ENCODE measurements at regions not wholly inside any gene's neighbourhood (a gene's known extent, or its start where the extent isn't known, plus 50 kb on each side); places are given as distances from the start of the nearest gene placed in this dataset.
"Not testable (repeated sequence)": the region's sequence is repeated elsewhere in the genome, so short reads cannot be mapped to it uniquely, and the experiment has no call there.

DNA sequence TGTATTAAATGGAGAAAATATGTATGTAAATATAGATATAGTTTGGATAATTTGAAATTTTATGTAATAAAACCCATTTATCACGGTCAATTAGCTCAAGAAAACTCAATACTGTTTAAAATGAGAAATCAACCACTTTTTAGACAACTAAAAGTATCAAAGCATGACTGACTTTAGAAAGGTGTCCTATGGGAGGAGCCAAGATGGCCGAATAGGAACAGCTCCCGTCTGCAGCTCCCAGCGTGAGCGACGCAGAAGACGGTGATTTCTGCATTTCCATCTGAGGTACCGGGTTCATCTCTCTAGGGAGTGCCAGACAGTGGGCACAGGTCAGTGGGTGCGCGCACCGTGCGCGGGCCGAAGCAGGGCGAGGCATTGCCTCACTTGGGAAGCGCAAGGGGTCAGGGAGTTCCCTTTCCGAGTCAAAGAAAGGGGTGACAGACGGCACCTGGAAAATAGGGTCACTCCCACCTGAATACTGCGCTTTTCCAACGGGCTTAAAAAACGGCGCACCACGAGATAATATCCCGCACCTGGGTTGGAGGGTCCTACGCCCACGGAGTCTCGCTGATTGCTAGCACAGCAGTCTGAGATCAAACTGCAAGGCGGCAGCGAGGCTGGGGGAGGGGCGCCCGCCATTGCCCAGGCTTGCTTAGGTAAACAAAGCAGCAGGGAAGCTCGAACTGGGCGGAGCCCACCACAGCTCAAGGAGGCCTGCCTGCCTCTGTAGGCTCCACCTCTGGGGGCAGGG lies 182.8 kb upstream of the NECTIN3 start:
- not testable (repeated sequence) for H3K27me3 ChIP-seq (ENCODE audit: insufficient read depth, low read length); H3K4me1 ChIP-seq (ENCODE audit: insufficient read depth, low read length); H3K4me3 ChIP-seq (ENCODE audit: low read length); H3K9me3 ChIP-seq (ENCODE audit: low read depth, low read length)

DNA sequence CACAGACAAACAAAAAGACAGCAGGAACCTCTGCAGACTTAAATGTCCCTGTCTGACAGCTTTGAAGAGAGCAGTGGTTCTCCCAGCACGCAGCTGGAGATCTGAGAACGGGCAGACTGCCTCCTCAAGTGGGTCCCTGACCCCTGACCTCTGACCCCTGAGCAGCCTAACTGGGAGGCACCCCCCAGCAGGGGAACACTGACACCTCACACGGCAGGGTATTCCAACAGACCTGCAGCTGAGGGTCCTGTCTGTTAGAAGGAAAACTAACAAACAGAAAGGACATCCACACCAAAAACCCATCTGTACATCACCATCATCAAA lies 182.3 kb upstream of the NECTIN3 start:
- H3K27me3 ChIP-seq (ENCODE audit: insufficient read depth, low read length); H3K9me3 ChIP-seq (ENCODE audit: low read depth, low read length); H3K4me1 ChIP-seq (ENCODE audit: insufficient read depth, low read length); H3K4me3 ChIP-seq (ENCODE audit: low read length): not testable (repeated sequence)

DNA sequence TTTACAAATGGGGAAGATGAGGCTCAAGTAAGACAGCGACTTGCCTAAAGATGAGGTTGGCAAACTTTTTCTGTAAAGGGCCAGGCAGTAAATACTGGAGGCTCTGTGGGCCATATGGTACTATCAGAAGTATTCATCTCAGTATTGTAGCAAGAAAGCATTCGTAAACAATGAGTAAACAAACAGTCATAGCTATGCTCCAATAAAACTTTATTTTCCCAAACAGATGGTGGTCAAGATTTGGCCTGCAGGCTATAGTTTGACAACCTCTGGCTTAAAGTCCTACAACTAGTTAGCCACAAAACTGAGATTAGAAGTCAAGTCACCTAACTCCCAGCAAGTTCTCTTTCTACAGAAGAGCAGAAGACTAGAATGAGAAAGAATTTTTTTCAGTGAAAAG lies 177.0 kb upstream of the NECTIN3 start:
- H3K4me3 ChIP-seq (ENCODE audit: low read length), result no peak overlapping the region
- H3K27me3 ChIP-seq (ENCODE audit: insufficient read depth, low read length), result no peaks in the 10 kb centered on the region
- no peaks in the 10 kb centered on the region for H3K4me1 ChIP-seq (ENCODE audit: insufficient read depth, low read length)
- no peaks in the 10 kb centered on the region for H3K9me3 ChIP-seq (ENCODE audit: low read depth, low read length)

DNA sequence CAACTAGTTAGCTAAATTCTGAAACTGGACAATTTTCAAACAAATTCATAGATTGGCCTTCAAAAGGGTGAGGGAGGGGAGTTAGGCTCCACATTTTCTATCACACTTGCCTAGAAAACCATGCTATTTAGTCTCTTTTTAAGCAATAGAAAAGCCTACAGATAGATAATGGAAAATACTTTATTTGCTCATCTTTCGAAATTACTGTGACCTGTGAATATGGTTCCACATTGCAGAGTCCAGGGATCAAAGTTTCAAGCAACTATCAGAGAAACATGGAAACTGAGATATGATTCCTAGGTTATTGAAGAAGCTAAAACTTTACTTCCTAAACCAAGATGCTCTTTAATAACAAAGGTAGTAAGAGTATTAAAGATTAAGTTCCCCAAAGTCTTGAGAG lies 176.6 kb upstream of the NECTIN3 start:
- Histone ChIP-seq H3K4me3 (ENCODE audit: low read length) (no peak overlapping the region), H3K4me1 (ENCODE audit: insufficient read depth, low read length) (no peaks in the 10 kb centered on the region), H3K9me3 (ENCODE audit: low read depth, low read length) (no peaks in the 10 kb centered on the region), H3K27me3 (ENCODE audit: insufficient read depth, low read length) (no peaks in the 10 kb centered on the region)

DNA sequence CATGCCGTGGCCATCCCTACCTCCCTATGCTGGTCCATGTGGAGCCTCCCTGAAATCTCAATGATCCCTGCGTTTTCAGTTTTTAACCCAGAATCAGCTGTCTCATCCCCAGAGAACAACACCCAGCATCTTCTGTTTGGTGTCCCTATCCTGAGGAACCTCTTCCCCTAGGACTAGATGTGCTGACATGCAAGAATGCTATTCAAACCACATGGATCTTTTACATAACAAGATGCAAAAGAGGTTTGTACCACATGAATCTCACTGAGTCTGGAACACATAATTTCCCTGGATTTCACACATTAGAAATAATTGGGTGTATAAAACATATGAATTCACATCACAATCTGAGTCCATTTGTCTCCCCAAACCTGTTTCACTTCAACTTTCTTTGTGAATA lies 174.6 kb upstream of the NECTIN3 start:
- Histone ChIP-seq H3K27me3 (ENCODE audit: insufficient read depth, low read length) (no peaks in the 10 kb centered on the region), H3K9me3 (ENCODE audit: low read depth, low read length) (no peaks in the 10 kb centered on the region), H3K4me3 (ENCODE audit: low read length) (no peak overlapping the region), H3K4me1 (ENCODE audit: insufficient read depth, low read length) (no peaks in the 10 kb centered on the region)

DNA sequence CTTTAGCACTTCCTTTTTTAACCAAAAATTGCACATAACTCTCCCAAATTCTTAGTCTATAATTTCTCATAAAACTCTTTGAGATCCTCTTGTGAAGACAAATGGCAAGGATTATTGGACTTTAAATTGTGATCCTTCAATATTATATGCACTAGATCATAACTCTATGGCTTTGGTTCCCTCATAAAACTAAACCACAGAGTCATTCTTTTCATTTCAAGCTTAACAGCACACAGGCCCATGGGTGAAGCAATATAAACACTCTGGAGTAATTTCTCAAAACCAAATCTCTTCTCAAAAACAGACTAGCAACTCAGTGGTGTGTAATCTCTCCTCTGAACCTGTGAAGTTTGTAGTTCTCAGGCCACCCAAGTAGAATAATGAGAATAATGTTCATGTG lies 171.0 kb upstream of the NECTIN3 start:
- Histone ChIP-seq H3K9me3 (ENCODE audit: low read depth, low read length) (no peaks in the 10 kb centered on the region), H3K4me3 (ENCODE audit: low read length) (no peak overlapping the region), H3K4me1 (ENCODE audit: insufficient read depth, low read length) (no peaks in the 10 kb centered on the region), H3K27me3 (ENCODE audit: insufficient read depth, low read length) (no peaks in the 10 kb centered on the region)

DNA sequence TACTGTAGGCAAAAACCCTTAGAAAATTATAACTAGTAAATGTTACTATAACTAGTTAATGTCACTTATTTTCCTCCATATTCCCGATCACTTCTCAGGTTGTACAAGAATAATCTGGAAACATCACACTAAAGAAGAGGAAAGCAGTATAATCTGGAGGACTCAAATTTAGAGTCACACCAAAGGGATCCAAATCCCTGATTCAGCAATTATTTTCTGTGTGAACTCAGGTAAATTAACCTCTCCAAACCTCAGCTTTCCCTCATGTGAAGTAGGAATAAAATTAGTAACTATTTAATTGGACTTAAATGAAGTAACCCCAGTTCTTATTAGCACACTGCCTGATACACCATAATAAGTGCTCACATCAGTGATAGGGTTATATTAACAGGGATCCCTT lies 170.1 kb upstream of the NECTIN3 start:
- Histone ChIP-seq H3K4me3 (ENCODE audit: low read length) (no peak overlapping the region), H3K27me3 (ENCODE audit: insufficient read depth, low read length) (no peaks in the 10 kb centered on the region), H3K4me1 (ENCODE audit: insufficient read depth, low read length) (no peaks in the 10 kb centered on the region), H3K9me3 (ENCODE audit: low read depth, low read length) (no peaks in the 10 kb centered on the region)

DNA sequence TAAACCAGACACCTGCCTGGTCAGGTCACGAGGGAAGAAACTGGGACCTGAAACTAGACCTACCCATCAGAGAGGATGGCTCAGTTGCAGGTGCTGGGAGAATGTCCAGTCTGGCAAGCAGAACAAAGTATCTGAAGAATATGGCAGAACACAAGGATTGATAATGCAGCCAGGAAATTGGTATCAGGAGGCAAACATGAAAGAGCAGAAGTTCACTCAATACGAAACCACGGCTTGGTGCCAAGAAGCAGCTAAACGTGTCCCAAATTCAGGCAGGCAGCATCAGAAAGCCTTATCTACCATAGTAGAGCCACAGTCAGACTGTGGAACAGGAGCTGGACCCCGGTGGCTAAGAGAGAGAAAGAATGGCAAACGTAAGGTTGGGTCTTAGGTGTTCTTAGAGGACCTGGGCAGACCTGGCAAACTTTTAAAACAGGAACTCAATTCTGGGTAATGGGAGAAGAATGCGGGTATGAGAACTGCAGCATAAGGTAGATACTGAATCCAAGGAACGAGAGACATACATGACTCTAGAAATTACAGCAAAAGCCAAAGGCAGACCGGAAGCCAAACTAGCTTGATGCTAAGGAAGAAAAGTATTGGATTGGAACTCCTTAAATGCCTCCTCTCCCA lies 169.0 kb upstream of the NECTIN3 start:
- Histone ChIP-seq H3K9me3 (ENCODE audit: low read depth, low read length) (no peaks in the 10 kb centered on the region), H3K27me3 (ENCODE audit: insufficient read depth, low read length) (no peaks in the 10 kb centered on the region), H3K4me1 (ENCODE audit: insufficient read depth, low read length) (no peaks in the 10 kb centered on the region), H3K4me3 (ENCODE audit: low read length) (no peak overlapping the region)

DNA sequence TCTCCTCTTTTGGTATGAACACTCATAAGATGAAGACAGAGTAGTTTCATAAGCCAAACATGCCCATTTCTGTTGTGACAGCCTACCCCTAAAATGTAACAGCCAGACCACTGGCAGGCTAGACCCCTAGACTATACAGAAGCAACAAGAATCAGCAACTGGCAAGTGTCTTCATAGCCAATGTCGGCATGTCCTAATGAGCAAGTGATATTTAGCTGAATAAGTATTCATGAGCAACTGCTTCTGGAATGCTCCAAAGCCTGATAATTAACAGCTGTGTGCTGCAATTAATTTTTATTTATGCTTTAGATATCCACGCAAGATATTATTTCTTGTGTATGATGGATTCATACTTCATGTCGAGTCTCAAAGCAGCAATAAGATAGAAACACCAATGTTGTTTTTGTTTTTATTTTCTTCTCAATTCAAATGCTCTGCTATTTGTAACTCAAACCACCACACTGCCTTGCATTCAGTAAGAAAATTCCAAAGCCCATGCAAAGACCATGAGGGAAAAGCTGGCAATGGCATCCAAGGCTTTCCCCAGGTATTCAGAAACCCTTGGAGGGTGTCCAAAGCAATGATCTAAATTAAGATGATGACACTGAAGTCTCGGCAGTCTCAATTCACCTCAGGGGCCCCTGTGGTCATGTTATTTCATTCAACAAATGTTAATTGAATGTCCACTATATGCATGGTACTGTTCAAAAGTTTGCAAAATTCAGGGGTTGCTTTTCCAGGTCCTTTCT lies 167.7 kb upstream of the NECTIN3 start:
- H3K27me3 ChIP-seq (ENCODE audit: insufficient read depth, low read length), result no peaks in the 10 kb centered on the region
- H3K9me3 ChIP-seq (ENCODE audit: low read depth, low read length), result no peaks in the 10 kb centered on the region
- H3K4me3 ChIP-seq (ENCODE audit: low read length), result no peak overlapping the region
- no peaks in the 10 kb centered on the region for H3K4me1 ChIP-seq (ENCODE audit: insufficient read depth, low read length)

DNA sequence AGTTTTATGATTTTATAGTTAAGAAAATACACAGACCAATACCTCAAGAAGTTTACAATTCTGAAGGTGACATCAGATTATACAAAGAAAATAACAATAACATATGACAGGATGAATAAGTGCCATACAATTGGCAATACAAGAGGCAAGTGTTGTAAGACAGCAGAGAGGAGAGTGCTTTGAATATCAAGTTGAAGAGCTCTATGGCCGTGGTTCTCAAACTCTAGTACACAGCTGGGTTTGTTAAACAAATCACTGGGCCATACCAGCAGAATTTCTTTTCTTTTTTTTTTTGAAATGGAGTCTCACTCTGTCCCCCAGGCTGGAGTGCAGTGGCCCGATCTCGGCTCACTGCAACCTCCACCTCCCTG lies 167.1 kb upstream of the NECTIN3 start:
- no peaks in the 10 kb centered on the region for H3K27me3 ChIP-seq (ENCODE audit: insufficient read depth, low read length)
- H3K4me1 ChIP-seq (ENCODE audit: insufficient read depth, low read length), result no peaks in the 10 kb centered on the region
- no peak overlapping the region for H3K4me3 ChIP-seq (ENCODE audit: low read length)

DNA sequence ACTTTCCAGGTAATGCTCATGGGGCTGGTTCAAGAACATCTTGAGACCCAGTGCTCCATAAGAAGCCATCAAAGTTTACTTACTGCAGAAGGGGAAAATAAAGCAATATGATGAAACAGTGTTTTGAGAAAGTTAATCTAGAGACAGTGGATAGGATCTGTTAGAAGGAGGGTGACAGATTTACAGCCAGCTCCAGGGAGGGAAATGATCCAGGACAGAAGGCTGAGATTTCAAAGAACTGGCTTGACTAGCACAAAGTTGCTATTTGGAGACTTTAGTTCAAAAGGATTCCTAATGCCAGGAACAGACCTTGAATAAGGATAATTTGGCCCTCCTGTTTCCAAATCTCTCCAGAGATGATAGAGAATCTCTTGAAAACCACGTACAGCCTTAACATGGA lies 166.5 kb upstream of the NECTIN3 start:
- no peak overlapping the region for H3K4me3 ChIP-seq (ENCODE audit: low read length)
- H3K9me3 ChIP-seq (ENCODE audit: low read depth, low read length), result no peaks in the 10 kb centered on the region

More for the DNA sequence above, 167.1 kb upstream of the NECTIN3 start:
- H3K9me3 ChIP-seq (ENCODE audit: low read depth, low read length), result no peaks in the 10 kb centered on the region

DNA sequence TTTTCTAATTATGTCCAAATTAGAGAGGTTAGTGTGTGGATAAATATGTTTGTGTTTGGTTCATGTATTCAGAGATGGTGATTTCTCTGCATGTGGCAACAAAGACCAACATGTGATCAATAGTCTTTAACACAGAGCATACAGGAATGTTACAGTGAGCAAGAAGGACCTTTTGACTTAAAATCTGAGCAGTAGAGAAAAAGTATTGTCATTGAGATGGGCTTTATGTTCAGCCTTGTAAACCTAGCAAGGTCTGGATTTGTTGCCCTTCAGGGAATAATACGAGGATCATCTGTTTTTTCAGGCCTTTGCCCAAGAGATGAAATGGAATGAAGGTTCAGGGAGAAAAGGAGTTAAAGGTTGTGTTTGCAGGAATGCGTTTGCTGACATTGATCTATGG lies 161.8 kb upstream of the NECTIN3 start:
- no peaks in the 10 kb centered on the region for H3K4me1 ChIP-seq (ENCODE audit: insufficient read depth, low read length)
- no peaks in the 10 kb centered on the region for H3K27me3 ChIP-seq (ENCODE audit: insufficient read depth, low read length)
- H3K4me3 ChIP-seq (ENCODE audit: low read length), result no peak overlapping the region
- H3K9me3 ChIP-seq (ENCODE audit: low read depth, low read length), result no peaks in the 10 kb centered on the region

More for the DNA sequence above, 166.5 kb upstream of the NECTIN3 start:
- no peaks in the 10 kb centered on the region for H3K27me3 ChIP-seq (ENCODE audit: insufficient read depth, low read length)
- H3K4me1 ChIP-seq (ENCODE audit: insufficient read depth, low read length), result no peaks in the 10 kb centered on the region

DNA sequence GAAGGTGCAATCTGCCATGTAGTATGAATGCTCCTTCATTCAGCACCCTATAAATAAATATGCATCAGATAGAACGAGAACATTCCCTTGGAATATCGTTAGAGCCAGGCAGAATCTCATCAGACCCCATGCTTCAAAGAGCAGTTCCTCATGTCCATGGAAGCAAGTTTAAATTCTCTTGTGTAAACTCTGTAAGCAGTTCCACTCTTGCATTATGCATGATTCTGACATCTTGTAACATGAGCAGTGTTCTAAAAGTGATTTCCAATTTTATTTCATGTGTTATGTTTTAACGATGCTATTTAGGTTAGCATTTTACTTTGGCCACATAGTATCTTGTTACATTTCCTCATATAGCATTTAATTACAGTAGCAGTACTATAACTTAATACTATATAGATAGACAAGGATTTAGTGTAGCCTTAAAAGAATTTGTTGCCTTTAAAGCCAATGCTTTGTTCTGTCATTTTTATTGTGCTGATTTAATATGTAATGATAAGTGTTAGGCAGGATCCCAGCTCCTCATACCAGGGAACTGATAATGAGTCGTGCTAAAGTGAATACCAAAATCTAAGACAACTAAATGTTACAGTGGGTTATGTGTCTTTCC lies 161.2 kb upstream of the NECTIN3 start:
- no peaks in the 10 kb centered on the region for H3K4me1 ChIP-seq (ENCODE audit: insufficient read depth, low read length)
- no peak overlapping the region for H3K4me3 ChIP-seq (ENCODE audit: low read length)
- H3K9me3 ChIP-seq (ENCODE audit: low read depth, low read length), result no peaks in the 10 kb centered on the region
- H3K27me3 ChIP-seq (ENCODE audit: insufficient read depth, low read length), result no peaks in the 10 kb centered on the region

DNA sequence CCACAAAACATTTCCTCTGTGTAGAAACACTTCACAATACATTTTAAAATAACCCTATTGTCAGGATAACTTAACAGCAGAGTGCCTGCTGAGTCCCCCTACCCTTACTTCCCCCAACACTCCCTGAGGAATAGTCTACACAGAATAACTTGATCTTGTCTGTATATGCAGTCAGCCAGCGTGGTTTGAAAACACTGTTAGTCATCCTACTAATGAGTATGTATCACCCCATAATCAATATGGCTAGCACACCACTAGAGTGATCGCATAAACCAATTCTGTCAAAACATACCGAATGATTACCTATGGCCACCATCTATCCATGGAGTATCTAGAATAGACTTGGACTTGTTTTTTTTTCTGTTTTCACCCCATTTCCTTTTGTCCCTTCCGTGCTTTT lies 152.7 kb upstream of the NECTIN3 start:
- H3K9me3 ChIP-seq (ENCODE audit: low read depth, low read length), result no peaks in the 10 kb centered on the region
- H3K4me3 ChIP-seq (ENCODE audit: low read length), result no peak overlapping the region
- H3K27me3 ChIP-seq (ENCODE audit: insufficient read depth, low read length), result no peaks in the 10 kb centered on the region
- H3K4me1 ChIP-seq (ENCODE audit: insufficient read depth, low read length), result no peaks in the 10 kb centered on the region

DNA sequence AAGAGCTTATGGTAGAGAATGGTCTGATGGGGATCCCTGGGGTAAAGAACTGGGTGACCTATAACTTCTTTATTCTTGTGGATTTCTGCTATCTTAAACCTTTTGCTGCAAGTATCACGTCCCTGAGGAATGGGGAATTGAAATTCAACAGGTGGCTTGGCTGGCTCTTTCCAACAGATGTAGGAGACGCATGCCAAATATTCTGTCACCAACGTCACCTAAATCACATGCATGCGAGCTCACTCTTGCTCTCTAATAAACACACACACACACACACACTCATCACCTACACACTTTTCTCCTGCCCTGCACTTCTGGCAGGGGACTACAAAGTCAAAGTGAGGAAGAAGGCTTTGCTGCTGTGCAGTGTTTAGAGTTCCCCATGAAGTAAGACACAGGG lies 145.8 kb upstream of the NECTIN3 start:
- Histone ChIP-seq H3K9me3 (ENCODE audit: low read depth, low read length) (no peaks in the 10 kb centered on the region), H3K4me3 (ENCODE audit: low read length) (no peak overlapping the region), H3K27me3 (ENCODE audit: insufficient read depth, low read length) (no peaks in the 10 kb centered on the region), H3K4me1 (ENCODE audit: insufficient read depth, low read length) (no peaks in the 10 kb centered on the region)

All from mononuclear cell (primary cell).